GM12878 (cell line): ENCODE measurements at regions not wholly inside any gene's neighbourhood (a gene's known extent, or its start where the extent isn't known, plus 50 kb on each side); places are given as distances from the start of the nearest gene placed in this dataset.

ENCODE experiments used
- ATAC-seq: fragments of 200-7000 bp; cut with Tn5 transposase; 3 replicates; pipeline ENCODE4 v1.9.1; 2020; ENCODE audit warnings: mild to moderate bottlenecking, moderate library complexity
- BruUV-seq: library from RNA; stranded (reverse); fragments of 400-500 nt; replicated peaks from 2 replicates; lab custom pipeline; 2021; lab: Mats Ljungman, UMichigan
- CTCF ChIA-PET: fragments of 300-600 bp; sonication (Branson Sonifier 250); formaldehyde crosslinking; extraction: SDS; loops from one replicate; lab custom pipeline; 2021; ENCODE audit warnings: inconsistent platforms; lab: Yijun Ruan, JAX
- POLR2A ChIA-PET: fragments of 350-600 bp; formaldehyde crosslinking; extraction: SDS; loops from one replicate; lab custom pipeline; 2021; ENCODE audit warnings: inconsistent platforms; lab: Charles Lee
- RAD21 ChIA-PET: fragments of 300-600 bp; sonication (Branson Sonifier 250); formaldehyde crosslinking; loops from one replicate; lab custom pipeline; 2023; ENCODE audit warnings: antibody characterized with exemption; ENCODE audit not compliant: unreplicated experiment; lab: Charles Lee
- SMC1A ChIA-PET: fragments of 300-600 bp; sonication (Branson Sonifier 250); formaldehyde crosslinking; loops from one replicate; lab custom pipeline; 2023; ENCODE audit not compliant: unreplicated experiment, uncharacterized antibody; lab: Charles Lee
- DNase-seq: peaks from one replicate; pipeline ENCODE4 v3.0.0-alpha.2; 2011; ENCODE audit warnings: low read depth, low spot score
- FAIRE-seq: peaks from 3 replicates; lab custom pipeline; 2011; peaks lifted over from hg19 to GRCh38; lab: Jason Lieb, UNC
- H2AFZ ChIP-seq: 2 replicates; pipeline ENCODE4 v1.6.0; 2011; ENCODE audit warnings: low read depth, low read length, control low read depth; ENCODE audit not compliant: control insufficient read depth
- H3K27ac ChIP-seq: 2 replicates; pipeline ENCODE4 v1.5.1; 2011; ENCODE audit warnings: control low read depth; ENCODE audit not compliant: control insufficient read depth, insufficient read depth
- H3K27me3 ChIP-seq, 2 experiments: replicated peaks in 1 of 2; 2 replicates each; pipeline versions ENCODE4 v1.6.0 to v1.6.1; 2011; ENCODE audit warnings: low read length in 1 of 2; ENCODE audit not compliant: control insufficient read depth in 2 of 2, insufficient read depth in 2 of 2
- H3K36me3 ChIP-seq, 2 experiments: 2 replicates each; pipeline ENCODE4 v1.5.1; 2011; ENCODE audit warnings: low read length in 1 of 2; ENCODE audit not compliant: control insufficient read depth in 2 of 2, insufficient read depth in 2 of 2
- H3K4me1 ChIP-seq: 2 replicates; pipeline ENCODE4 v1.6.1; 2011; ENCODE audit warnings: mild to moderate bottlenecking, low read length, moderate library complexity, mixed read lengths; ENCODE audit not compliant: control insufficient read depth, insufficient read depth
- H3K4me2 ChIP-seq: 2 replicates; pipeline ENCODE4 v1.6.0; 2011; ENCODE audit warnings: control low read depth; ENCODE audit not compliant: control insufficient read depth, insufficient read depth
- H3K4me3 ChIP-seq: fragments of 200-600 bp; sonication (generic); 2 replicates; pipeline ENCODE4 v1.5.1; 2016
- H3K79me2 ChIP-seq: 2 replicates; pipeline ENCODE4 v1.6.0; 2011; ENCODE audit warnings: low read length; ENCODE audit not compliant: control insufficient read depth, insufficient read depth
- H3K9ac ChIP-seq: 2 replicates; pipeline ENCODE4 v1.8.0; 2011; ENCODE audit warnings: low read length, control low read depth, mixed read lengths; ENCODE audit not compliant: control insufficient read depth, insufficient read depth
- H3K9me3 ChIP-seq: replicated peaks from 3 replicates; pipeline ENCODE4 v1.5.1; 2011; ENCODE audit warnings: mild to moderate bottlenecking, low read length; ENCODE audit not compliant: control insufficient read depth, insufficient read depth
- H4K20me1 ChIP-seq: 2 replicates; pipeline ENCODE4 v1.6.0; 2011; ENCODE audit not compliant: control insufficient read depth, insufficient read depth
- MTA3 ChIP-seq: IDR thresholded peaks from 2 replicates; pipeline ENCODE4 v1.6.1; 2012; ENCODE audit warnings: low read length, inconsistent platforms, borderline replicate concordance
- MXI1 ChIP-seq: fragments of 150-350 bp; IDR thresholded peaks from 2 replicates; pipeline ENCODE4 v1.6.1; 2011; ENCODE audit warnings: low read depth, mild to moderate bottlenecking, inconsistent platforms, low read length, improper control_type of control experiment
- MYB ChIP-seq: fragments of 150-350 bp; IDR thresholded peaks from 2 replicates; pipeline ENCODE4 v1.6.1; 2014; ENCODE audit warnings: mild to moderate bottlenecking, low read depth, low read length, borderline replicate concordance
- RAD21 ChIP-seq: IDR thresholded peaks from 2 replicates; pipeline ENCODE4 v1.6.1; 2011; ENCODE audit warnings: mild to moderate bottlenecking, low read depth, low read length, moderate library complexity; ENCODE audit not compliant: insufficient read depth
- REST ChIP-seq: IDR thresholded peaks from 2 replicates; pipeline ENCODE4 v1.6.1; 2012; ENCODE audit warnings: mild to moderate bottlenecking, low read depth, low read length
- SREBF2 ChIP-seq: IDR thresholded peaks from 2 replicates; pipeline ENCODE4 v1.6.1; 2012; ENCODE audit warnings: mild to moderate bottlenecking, low read length
- TARDBP ChIP-seq: IDR thresholded peaks from 2 replicates; pipeline ENCODE4 v1.6.1; 2016; ENCODE audit warnings: borderline replicate concordance
- TCF7 ChIP-seq: IDR thresholded peaks from 2 replicates; pipeline ENCODE4 v1.6.1; 2014; ENCODE audit warnings: antibody characterized with exemption, borderline replicate concordance
- ZBED1 ChIP-seq: IDR thresholded peaks from 2 replicates; pipeline ENCODE4 v1.6.1; 2016; ENCODE audit warnings: borderline replicate concordance
- WGBS: methylation state at CpG from one replicate; pipeline ENCODE4 v1.1.6; 2016; ENCODE audit warnings: low lambda C conversion rate; ENCODE audit not compliant: insufficient replicate concordance, insufficient coverage; ENCODE audit errors: missing lambda C conversion rate; 5-methylcytosine and 5-hydroxymethylcytosine counted together
- in situ Hi-C: fragments of 300-500 bp; cut with MboI; formaldehyde crosslinking; loops from 9 replicates; pipeline ENCODE4 v1.14.3; 2018; ENCODE audit warnings: mixed read lengths
- intact Hi-C: fragments of 100-400 bp; cut with micrococcal nuclease; formaldehyde crosslinking; loops from one replicate; pipeline ENCODE4 v1.14.2; 2022; ENCODE audit not compliant: unreplicated experiment
- TF ChIP-seq, protein P1 (sequence below): fragments of 150-350 bp; IDR thresholded peaks from 2 replicates; pipeline ENCODE4 v1.6.1; 2016; ENCODE audit warnings: low read depth, low read length
- TF ChIP-seq, protein P2 (sequence below): fragments of 450-650 bp; IDR thresholded peaks from 2 replicates; pipeline ENCODE4 v1.6.1; 2016; ENCODE audit warnings: mild to moderate bottlenecking

GRCh38 chr19:32219881-32220472, 125.4 kb upstream of the ZNF507 start:
- no peak overlapping the region for H3K4me2 ChIP-seq
- no peak for ATAC-seq
- intact Hi-C loops, result loop anchor here (5.0 kb wide), 1 partner anchor 1553 kb away; no protein-coding TSS in a partner anchor

More at GRCh38 chr19:32219881-32220472, 125.4 kb upstream of the ZNF507 start:
- BruUV-seq, result no TSS peak
- Histone ChIP-seq H3K27me3 (no peaks in the 10 kb centered on the region; a peak in 1 of 4 replicates), H3K36me3 (no peaks in the 10 kb centered on the region), H3K79me2 (no peaks in the 10 kb centered on the region), H4K20me1 (no peaks in the 10 kb centered on the region), H3K9ac (no peak overlapping the region), H2AFZ (no peak overlapping the region), H3K9me3 (no peaks in the 10 kb centered on the region), H3K4me1 (no peaks in the 10 kb centered on the region), H3K27ac (no peak overlapping the region), H3K4me3 (no peak overlapping the region)
- CTCF ChIA-PET, result no interaction called here
- TF ChIP-seq, protein P1, sequence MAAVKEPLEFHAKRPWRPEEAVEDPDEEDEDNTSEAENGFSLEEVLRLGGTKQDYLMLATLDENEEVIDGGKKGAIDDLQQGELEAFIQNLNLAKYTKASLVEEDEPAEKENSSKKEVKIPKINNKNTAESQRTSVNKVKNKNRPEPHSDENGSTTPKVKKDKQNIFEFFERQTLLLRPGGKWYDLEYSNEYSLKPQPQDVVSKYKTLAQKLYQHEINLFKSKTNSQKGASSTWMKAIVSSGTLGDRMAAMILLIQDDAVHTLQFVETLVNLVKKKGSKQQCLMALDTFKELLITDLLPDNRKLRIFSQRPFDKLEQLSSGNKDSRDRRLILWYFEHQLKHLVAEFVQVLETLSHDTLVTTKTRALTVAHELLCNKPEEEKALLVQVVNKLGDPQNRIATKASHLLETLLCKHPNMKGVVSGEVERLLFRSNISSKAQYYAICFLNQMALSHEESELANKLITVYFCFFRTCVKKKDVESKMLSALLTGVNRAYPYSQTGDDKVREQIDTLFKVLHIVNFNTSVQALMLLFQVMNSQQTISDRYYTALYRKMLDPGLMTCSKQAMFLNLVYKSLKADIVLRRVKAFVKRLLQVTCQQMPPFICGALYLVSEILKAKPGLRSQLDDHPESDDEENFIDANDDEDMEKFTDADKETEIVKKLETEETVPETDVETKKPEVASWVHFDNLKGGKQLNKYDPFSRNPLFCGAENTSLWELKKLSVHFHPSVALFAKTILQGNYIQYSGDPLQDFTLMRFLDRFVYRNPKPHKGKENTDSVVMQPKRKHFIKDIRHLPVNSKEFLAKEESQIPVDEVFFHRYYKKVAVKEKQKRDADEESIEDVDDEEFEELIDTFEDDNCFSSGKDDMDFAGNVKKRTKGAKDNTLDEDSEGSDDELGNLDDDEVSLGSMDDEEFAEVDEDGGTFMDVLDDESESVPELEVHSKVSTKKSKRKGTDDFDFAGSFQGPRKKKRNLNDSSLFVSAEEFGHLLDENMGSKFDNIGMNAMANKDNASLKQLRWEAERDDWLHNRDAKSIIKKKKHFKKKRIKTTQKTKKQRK, result no peak
- no peak for TF ChIP-seq ZBED1
- TF ChIP-seq TCF7, result no peak
- TF ChIP-seq REST, result no peak
- no peak for TF ChIP-seq MTA3
- TF ChIP-seq, protein P2, sequence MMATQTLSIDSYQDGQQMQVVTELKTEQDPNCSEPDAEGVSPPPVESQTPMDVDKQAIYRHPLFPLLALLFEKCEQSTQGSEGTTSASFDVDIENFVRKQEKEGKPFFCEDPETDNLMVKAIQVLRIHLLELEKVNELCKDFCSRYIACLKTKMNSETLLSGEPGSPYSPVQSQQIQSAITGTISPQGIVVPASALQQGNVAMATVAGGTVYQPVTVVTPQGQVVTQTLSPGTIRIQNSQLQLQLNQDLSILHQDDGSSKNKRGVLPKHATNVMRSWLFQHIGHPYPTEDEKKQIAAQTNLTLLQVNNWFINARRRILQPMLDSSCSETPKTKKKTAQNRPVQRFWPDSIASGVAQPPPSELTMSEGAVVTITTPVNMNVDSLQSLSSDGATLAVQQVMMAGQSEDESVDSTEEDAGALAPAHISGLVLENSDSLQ, result no peak
- TF ChIP-seq MXI1, result no peak
- TF ChIP-seq MYB, result no peak
- TF ChIP-seq TARDBP, result no peak
- no peak for TF ChIP-seq SREBF2
- TF ChIP-seq RAD21, result no peak
- WGBS, result 23% methylated on average over 4 of the region's 4 CpGs
- RAD21 ChIA-PET, result no interaction called here
- POLR2A ChIA-PET, result no interaction called here
- DNase-seq, result no peak
- in situ Hi-C loops, result no loop called here
- no peak for FAIRE-seq
- SMC1A ChIA-PET, result no interaction called here
